ENCODE measurements at regions not wholly inside any gene's neighbourhood (a gene's known extent, or its start where the extent isn't known, plus 50 kb on each side); places are given as distances from the start of the nearest gene placed in this dataset.

- H3K4me1 Mint-ChIP-seq = no peaks in the 10 kb centered on the region
Observed at GRCh38 chr14:54170301-54170700, 213.7 kb upstream of the BMP4 start.

GRCh38 chr14:54172114-54172513, 215.5 kb upstream of the BMP4 start:
- H3K4me1 Mint-ChIP-seq = no peaks in the 10 kb centered on the region
- H3K27me3 Mint-ChIP-seq = peaks cover 25% of the 10 kb centered on the region
- H3K9me3 Mint-ChIP-seq = no peaks in the 10 kb centered on the region
- H3K4me3 Mint-ChIP-seq = no peak overlapping the region
- H3K36me3 Mint-ChIP-seq = no peaks in the 10 kb centered on the region
- no peak overlapping the region for H3K27ac Mint-ChIP-seq

More at GRCh38 chr14:54170301-54170700, 213.7 kb upstream of the BMP4 start:
- Mint-ChIP-seq H3K36me3 (no peaks in the 10 kb centered on the region), H3K27ac (no peak overlapping the region), H3K9me3 (no peaks in the 10 kb centered on the region), H3K27me3 (peaks cover 17% of the 10 kb centered on the region), H3K4me3 (no peak overlapping the region)

- H3K27ac Mint-ChIP-seq = no peak overlapping the region
- no peaks in the 10 kb centered on the region for H3K36me3 Mint-ChIP-seq
- H3K9me3 Mint-ChIP-seq = no peaks in the 10 kb centered on the region
- peaks cover 27% of the 10 kb centered on the region for H3K27me3 Mint-ChIP-seq
- no peak overlapping the region for H3K4me3 Mint-ChIP-seq
- H3K4me1 Mint-ChIP-seq = no peaks in the 10 kb centered on the region
Observed at GRCh38 chr14:54172562-54172961, 215.9 kb upstream of the BMP4 start.

GRCh38 chr14:54173802-54174201, 217.2 kb upstream of the BMP4 start:
- H3K27ac Mint-ChIP-seq = no peak overlapping the region

GRCh38 chr14:54174457-54174856, 217.8 kb upstream of the BMP4 start:
- H3K36me3 Mint-ChIP-seq = no peaks in the 10 kb centered on the region
- no peak overlapping the region for H3K27ac Mint-ChIP-seq
- no peaks in the 10 kb centered on the region for H3K9me3 Mint-ChIP-seq
- no peaks in the 10 kb centered on the region for H3K4me1 Mint-ChIP-seq
- H3K4me3 Mint-ChIP-seq = no peak overlapping the region
- H3K27me3 Mint-ChIP-seq = peaks cover 30% of the 10 kb centered on the region

More at GRCh38 chr14:54173802-54174201, 217.2 kb upstream of the BMP4 start:
- peaks cover 26% of the 10 kb centered on the region for H3K27me3 Mint-ChIP-seq
- H3K4me3 Mint-ChIP-seq = no peak overlapping the region
- no peaks in the 10 kb centered on the region for H3K4me1 Mint-ChIP-seq
- H3K36me3 Mint-ChIP-seq = no peaks in the 10 kb centered on the region
- no peaks in the 10 kb centered on the region for H3K9me3 Mint-ChIP-seq

GRCh38 chr14:54175298-54175942, 218.8 kb upstream of the BMP4 start:
- H3K4me3 Mint-ChIP-seq = no peak overlapping the region
- no peaks in the 10 kb centered on the region for H3K9me3 Mint-ChIP-seq
- no peaks in the 10 kb centered on the region for H3K4me1 Mint-ChIP-seq
- no peak overlapping the region for H3K27ac Mint-ChIP-seq
- no peaks in the 10 kb centered on the region for H3K36me3 Mint-ChIP-seq
- peaks cover 28% of the 10 kb centered on the region for H3K27me3 Mint-ChIP-seq

GRCh38 chr14:54177019-54177418, 219.8 kb upstream of the CDKN3 start:
- Mint-ChIP-seq H3K36me3 (no peaks in the 10 kb centered on the region), H3K4me3 (no peak overlapping the region)

GRCh38 chr14:54177641-54178621, 218.9 kb upstream of the CDKN3 start:
- Mint-ChIP-seq H3K36me3 (no peaks in the 10 kb centered on the region), H3K27me3 (peaks cover 26% of the 10 kb centered on the region), H3K4me3 (no peak overlapping the region), H3K27ac (no peak overlapping the region), H3K9me3 (no peaks in the 10 kb centered on the region), H3K4me1 (no peaks in the 10 kb centered on the region)

More at GRCh38 chr14:54177019-54177418, 219.8 kb upstream of the CDKN3 start:
- no peaks in the 10 kb centered on the region for H3K4me1 Mint-ChIP-seq
- H3K27ac Mint-ChIP-seq = no peak overlapping the region
- H3K9me3 Mint-ChIP-seq = no peaks in the 10 kb centered on the region
- peaks cover 27% of the 10 kb centered on the region for H3K27me3 Mint-ChIP-seq

- no peaks in the 10 kb centered on the region for H3K4me1 Mint-ChIP-seq
Observed at GRCh38 chr14:54182419-54183045, 214.3 kb upstream of the CDKN3 start.

GRCh38 chr14:54186821-54187763, 209.7 kb upstream of the CDKN3 start:
- no peaks in the 10 kb centered on the region for H3K4me1 Mint-ChIP-seq
- peaks cover 4% of the 10 kb centered on the region for H3K27me3 Mint-ChIP-seq
- H3K27ac Mint-ChIP-seq = no peak overlapping the region
- no peaks in the 10 kb centered on the region for H3K9me3 Mint-ChIP-seq
- no peak overlapping the region for H3K4me3 Mint-ChIP-seq
- no peaks in the 10 kb centered on the region for H3K36me3 Mint-ChIP-seq

More at GRCh38 chr14:54182419-54183045, 214.3 kb upstream of the CDKN3 start:
- Mint-ChIP-seq H3K27ac (no peak overlapping the region), H3K27me3 (peaks cover 11% of the 10 kb centered on the region), H3K9me3 (no peaks in the 10 kb centered on the region), H3K4me3 (no peak overlapping the region), H3K36me3 (no peaks in the 10 kb centered on the region)

GRCh38 chr14:54188064-54188666, 208.6 kb upstream of the CDKN3 start:
- Mint-ChIP-seq H3K36me3 (no peaks in the 10 kb centered on the region), H3K4me1 (no peaks in the 10 kb centered on the region), H3K27me3 (peaks cover 2% of the 10 kb centered on the region), H3K9me3 (no peaks in the 10 kb centered on the region), H3K4me3 (no peak overlapping the region), H3K27ac (no peak overlapping the region)

GRCh38 chr14:54189333-54189732, 207.5 kb upstream of the CDKN3 start:
- Mint-ChIP-seq H3K36me3 (no peaks in the 10 kb centered on the region), H3K4me3 (no peak overlapping the region), H3K27me3 (peaks cover 2% of the 10 kb centered on the region), H3K27ac (no peak overlapping the region), H3K9me3 (no peaks in the 10 kb centered on the region), H3K4me1 (no peaks in the 10 kb centered on the region)

GRCh38 chr14:54189748-54190354, 207.0 kb upstream of the CDKN3 start:
- Mint-ChIP-seq H3K36me3 (no peaks in the 10 kb centered on the region), H3K9me3 (no peaks in the 10 kb centered on the region), H3K4me1 (no peaks in the 10 kb centered on the region), H3K27ac (no peak overlapping the region), H3K4me3 (no peak overlapping the region), H3K27me3 (peaks cover 2% of the 10 kb centered on the region)

GRCh38 chr14:54191846-54192245, 205.0 kb upstream of the CDKN3 start:
- Mint-ChIP-seq H3K4me3 (no peak overlapping the region), H3K4me1 (no peaks in the 10 kb centered on the region), H3K9me3 (no peaks in the 10 kb centered on the region), H3K27me3 (peaks cover 4% of the 10 kb centered on the region), H3K36me3 (no peaks in the 10 kb centered on the region), H3K27ac (no peak overlapping the region)

All from activated naive CD4-positive, alpha-beta T cell treated with anti-CD3 and anti-CD28 coated beads, Interleukin-2, amount 50 U/mL, for 24 hours (primary cell).